ENCODE measurements at regions not wholly inside any gene's neighbourhood (a gene's known extent, or its start where the extent isn't known, plus 50 kb on each side); places are given as distances from the start of the nearest gene placed in this dataset.
"Not testable (repeated sequence)": the region's sequence is repeated elsewhere in the genome, so short reads cannot be mapped to it uniquely, and the experiment has no call there.

DNA sequence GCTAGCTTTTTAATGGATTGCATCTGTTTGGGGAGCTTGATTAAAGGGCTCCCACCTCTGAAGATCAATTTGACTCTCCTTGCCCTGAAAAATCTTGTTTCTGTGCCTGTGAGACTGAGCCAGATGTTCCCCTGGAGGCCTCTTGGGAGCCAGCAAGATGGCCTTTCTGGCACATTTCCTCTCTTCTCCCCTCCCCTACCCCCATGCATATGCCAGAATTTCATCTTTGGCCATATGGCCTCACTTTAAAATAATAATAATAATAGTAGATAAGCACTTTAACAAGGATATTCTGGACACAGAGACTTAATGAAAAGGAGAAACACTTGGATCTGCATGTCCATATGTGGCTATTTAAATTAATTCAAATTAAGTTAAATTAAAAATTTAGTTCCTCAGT is 144.1 kb upstream of the CES5A start:
- DNase-seq (ENCODE audit: low spot score): no peak

DNA sequence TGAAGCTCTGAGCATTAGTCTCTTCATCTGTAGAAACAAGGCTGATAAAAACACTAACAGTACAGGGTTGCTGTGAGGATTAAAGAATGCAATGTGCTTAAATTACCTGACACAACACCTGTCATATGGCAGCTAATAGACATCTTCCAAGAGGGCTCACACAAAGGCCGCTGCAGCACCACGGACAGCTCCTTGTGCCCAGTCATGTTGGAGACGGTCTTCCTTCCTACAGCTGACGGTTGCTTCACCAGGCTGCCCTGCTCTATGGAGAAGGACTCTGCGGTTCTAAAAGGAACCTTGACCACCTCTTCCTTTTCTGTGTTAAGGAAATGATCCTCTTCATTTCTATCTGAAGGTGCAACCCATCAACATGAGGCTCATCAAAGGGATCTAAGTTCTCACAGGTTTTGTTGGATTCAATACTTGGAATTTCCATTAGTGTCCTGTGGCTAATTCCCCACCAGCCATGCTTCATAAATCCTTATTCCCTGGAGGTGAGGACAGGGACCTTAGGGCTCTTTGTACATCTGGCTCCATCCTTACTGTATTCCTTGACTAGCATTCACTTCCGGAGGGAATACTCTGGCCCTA is 138.9 kb upstream of the CES5A start:
- DNase-seq (ENCODE audit: low spot score): peak; percentile 68

DNA sequence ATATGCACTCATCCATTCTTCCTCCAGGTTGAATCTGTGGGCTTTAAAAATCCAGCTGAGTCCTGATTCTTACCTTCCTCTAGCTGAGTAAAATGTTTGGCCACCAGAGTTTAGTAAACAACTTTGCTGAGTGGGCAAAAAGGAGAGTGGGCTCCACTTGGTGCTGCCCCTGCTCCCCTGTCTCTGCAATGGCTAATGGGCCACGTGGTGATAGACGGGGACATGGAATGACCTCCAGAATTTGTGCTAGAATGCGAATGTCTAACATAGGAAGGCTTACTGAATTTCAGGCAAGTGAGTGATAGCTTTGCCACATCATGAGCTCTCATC is 137.3 kb upstream of the CES5A start:
- DNase-seq (ENCODE audit: low spot score): no peak

DNA sequence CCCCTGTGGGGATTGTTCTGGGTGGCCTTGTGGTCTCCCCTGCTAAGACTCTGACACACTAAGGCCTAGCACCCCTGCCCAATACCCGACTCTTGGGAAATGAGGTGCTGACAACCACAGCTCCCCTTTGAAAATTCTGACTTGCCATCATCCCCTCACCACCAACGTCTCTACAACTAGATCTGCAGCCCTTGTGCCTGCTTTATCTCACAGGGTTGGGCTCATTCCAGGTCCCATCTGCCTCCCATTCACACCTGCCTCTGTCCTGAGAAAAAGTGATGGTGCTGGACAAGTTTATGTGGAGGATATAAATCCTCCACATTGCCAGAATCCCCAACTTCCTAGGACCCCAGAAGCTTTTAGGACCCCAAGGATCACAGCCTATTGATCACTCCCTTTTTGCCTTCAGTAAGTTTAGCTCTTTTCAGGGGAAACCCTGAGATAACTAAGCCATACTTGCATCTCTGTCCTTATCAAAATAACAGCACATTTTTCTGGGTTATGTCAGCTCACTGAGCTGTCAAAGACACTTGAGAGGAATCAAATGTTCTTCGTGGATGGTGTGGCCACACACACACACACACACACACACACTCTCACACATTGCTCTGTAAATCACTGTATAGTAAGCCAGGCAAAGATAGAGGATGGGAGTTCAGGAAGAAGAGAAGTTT is 136.8 kb upstream of the CES5A start:
- DNase-seq (ENCODE audit: low spot score): no peak

DNA sequence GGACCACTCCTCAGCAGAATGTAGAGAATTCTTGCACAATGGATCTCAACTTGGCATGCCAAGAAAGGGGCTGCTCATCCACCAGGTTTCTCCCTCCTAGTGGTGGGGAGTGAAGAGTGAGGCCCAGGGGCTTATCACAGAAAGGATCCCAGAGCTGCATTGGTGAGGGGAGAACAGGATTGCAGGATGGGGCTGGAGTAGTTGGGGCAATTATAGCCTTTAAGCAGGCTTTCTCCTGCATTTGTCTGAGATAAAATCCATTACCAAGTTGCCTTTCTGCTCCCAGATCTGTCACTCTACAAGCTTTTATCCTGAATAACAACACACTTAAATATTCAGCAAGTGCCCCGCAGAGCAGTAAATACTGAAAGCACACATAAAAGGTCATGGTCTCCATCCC is 130.8 kb upstream of the CES5A start:
- no peak for DNase-seq (ENCODE audit: low spot score)

DNA sequence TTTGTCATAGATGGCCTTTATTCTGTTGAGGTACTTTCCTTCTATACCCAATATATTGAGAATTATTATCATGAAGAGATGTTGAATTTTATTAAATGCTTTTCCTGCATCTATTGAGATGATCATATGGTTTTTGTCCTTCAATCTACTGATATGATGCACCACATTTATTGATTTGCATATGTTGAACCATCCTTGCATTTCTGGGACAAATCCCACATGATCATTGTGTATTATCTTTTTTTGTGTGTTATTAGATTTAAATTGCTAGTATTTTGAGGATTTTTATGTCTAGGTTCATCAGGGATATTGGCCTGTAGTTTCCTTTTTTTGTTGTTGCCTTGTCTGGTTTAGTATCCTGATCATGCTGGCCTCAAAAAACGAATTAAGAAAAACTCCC is 124.5 kb upstream of the CES5A start:
- no peak for DNase-seq (ENCODE audit: low spot score)

DNA sequence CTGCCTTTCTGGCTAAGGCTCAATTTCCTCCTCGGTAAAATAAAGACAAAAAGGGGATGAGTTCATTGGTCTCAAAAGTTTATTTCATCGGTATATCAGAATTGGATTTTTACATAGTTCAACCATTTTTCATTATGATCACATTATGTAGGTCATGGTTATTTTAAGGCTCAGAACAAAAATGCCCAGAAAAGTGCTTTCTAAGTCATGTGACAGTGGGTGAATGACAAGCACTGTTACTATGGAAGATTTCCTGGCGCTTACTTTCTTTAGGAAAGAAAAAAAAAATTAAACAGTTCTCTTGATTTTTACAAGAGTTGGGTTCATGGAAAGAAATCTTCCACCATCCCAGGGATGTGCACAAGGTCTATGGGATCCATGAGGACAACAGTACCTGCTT is 117.9 kb upstream of the CES5A start:
- no peak for DNase-seq (ENCODE audit: low spot score)

DNA sequence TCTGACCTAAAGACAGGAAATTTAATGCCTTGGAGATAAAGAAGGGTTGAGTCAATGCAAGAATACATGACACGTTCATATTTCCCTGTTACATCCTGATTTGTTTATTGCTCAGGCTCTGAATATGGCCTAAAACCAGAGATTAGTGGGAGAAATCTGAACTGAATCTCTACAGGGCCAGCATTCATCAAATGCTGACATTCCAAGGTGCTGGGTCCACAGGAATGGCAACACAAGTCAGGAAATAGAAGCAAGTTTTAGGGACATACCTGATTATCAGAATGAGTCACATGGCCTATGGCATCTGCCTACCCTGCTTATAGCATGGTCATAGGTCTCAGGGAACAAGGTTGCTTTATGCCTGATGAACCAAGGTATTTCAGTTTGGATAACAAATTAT is 117.4 kb upstream of the CES5A start:
- DNase-seq (ENCODE audit: low spot score): no peak

DNA sequence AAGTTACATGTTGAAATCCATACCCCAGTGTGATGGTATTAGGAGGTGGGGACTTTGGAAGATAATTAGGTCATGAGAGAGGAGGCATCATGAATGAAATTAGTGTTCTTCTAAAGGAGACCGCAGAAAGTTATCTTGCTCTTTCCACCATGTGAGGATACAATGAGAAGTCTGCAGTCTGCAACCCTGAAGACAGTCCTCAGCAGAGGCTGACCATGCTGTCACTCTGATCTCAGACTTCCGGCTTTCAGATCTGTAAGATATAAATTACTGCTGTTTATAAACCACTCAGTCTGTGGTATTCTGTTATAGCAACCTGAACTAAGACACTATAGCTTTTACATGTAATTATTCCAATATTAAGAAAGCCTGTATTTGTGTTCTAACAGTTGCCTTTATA is 116.7 kb upstream of the CES5A start:
- no peak for DNase-seq (ENCODE audit: low spot score)

DNA sequence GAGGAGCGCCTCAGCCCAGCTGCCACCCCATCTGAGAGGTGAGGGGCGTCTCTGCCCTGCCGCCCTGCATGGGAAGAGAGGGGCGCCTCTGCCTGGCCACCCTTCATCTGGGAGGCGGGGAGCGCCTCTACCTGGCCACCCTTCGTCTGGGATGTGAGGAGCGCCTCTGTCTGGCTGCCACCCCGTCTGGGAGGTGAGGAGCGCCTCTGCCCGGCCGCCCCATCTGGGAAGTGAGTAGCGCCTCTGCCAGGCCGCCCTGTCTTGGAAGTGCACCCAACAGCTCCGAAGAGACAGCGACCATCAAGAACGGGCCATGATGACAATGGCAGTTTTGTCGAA is 114.4 kb upstream of the CES5A start:
- DNase-seq (ENCODE audit: low spot score): no peak

DNA sequence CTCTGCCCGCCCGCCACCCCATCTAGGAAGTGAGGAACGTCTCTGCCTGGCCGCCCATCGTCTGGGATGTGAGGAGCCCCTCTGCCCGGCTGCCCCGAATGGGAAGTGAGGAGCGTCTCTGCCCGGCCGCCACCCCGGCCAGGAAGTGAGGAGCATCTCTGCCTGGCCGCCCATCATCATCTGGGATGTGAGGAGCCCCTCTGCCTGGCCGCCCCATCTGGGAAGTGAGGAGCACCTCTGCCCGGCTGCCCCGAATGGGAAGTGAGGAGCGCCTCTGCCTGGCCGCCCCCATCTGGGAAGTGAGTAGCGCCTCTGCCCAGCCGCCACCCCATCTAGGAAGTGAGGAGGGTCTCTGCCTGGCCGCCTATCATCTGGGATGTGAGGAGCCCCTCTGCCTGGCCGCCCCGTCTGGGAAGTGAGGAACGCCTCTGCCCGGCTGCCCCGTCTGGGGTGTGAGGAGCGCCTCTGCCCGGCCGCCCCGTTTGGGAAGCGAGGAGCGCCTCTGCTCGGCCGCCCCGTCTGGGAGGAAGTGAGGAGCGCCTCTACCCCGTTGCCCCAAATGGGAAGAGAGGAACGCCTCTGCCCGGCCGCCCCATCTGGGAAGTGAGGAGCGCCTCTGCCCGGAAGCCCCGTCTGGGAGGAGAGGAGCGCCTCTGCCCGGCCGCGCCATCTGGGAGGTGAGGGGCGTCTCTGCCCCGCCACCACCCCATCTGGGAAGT is 113.8 kb upstream of the CES5A start:
- DNase-seq (ENCODE audit: low spot score): not testable (repeated sequence)

DNA sequence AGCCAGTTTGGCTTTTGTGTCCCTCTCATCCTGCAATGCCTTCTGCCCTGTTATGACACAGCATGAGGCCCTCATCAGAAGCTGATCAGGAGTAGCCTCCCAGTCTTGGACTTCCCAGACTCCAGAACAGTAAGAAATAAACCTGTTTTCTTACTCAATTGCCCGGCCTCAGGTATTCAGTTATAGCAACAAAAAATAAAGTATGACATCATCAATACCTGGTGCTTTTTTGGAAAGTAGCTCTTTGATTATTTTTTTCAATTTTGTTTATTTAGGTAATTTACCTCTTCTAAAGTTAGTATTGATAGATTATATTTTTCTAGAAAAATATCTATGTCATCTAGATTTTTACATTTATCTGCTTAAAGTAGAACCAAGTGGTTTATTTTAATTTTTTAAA is 112.8 kb upstream of the CES5A start:
- DNase-seq (ENCODE audit: low spot score): no peak

DNA sequence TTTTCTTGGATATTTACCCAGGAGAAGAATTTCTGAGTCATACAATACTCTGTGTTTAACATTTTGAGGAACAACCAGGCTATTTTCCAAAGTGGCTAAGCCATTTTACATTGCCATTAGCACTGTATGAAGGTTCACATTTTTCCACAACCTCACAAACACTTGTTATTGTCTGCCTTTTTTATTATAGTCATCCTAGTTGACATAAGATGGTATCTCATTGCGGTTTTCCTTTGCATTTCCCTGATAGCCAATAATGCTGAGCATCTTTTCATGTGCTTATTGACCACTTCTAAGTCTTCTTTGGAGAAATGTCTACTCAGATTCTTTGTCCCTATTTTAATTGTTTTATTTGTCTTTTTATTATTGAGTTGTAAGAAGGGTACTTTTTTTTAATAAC is 107.4 kb upstream of the CES5A start:
- DNase-seq (ENCODE audit: low spot score): no peak

DNA sequence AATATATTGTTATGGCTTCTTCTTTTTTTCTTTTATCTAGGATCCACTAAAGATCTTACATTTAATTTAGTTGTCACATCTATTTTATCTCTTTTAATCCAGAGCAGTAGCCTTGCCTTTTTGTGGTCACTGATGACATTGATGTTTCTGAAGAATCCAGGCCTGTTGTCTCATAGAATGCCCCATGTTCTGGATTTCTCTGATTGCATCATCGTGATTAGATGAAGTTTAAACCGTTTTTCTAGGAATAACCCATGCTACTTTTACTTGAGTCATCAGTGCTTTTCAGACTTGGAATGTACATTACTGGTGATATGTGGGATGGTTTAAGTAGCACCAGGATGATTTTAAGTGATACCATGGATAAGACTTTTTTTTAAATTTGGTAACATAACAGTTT is 106.4 kb upstream of the CES5A start:
- no peak for DNase-seq (ENCODE audit: low spot score)

DNA sequence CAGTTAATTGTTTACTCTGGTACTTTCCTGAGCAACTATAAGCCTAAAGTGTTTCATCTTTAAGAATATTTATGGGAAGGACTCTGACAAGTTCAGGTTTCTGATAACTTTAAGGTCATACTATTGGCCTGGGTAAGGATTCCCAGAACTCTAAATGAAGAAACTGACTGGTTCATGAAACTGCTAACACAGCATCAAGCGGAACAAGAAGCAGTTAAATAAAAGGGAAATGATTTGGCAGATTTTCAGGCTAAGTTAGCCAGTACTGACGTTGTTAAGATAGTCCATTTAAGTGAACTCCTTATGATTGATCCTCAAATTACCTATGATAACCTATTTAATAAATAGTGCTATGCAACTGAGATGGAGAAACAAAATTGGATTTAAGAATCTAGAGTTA is 101.6 kb upstream of the CES5A start:
- DNase-seq (ENCODE audit: low spot score): no peak

DNA sequence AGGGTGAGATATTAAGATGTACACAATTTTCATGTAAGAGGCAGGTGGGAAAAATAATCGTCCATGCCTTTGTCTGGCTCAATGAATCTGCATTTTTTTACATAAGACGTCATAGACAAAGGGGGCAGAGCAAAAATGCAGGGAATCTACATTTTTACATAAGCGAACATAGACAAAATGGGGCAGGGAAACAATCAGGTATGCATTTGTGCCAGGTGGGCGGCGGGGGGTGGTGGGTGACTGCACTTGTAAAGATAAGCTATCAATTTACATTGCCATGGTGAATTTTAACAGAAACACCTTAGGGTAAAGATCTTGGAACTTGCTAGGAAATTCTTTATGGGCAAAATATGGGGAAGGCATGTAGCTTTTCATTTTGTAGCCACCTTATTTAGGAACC is 96.3 kb upstream of the CES5A start:
- DNase-seq (ENCODE audit: low spot score): no peak

DNA sequence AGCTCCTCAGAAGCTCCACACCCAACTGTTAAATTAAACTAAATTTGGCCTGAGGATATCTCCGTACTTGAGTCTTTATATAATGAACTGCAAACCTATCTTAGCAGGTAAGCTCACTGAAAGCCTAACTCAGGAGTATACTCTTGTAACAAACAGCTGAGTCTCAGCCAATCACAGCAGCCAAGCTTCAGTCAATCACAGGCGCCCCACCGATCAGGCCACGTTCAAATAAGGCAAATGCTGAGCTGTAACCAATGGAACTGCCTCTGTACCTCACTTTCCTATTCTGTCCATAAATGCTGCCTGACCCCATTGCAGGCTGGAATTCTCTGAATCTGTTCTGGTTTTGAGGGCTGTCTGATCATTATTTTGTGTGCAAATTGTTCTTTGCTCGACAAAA is 93.0 kb upstream of the CES5A start:
- no peak for DNase-seq (ENCODE audit: low spot score)

DNA sequence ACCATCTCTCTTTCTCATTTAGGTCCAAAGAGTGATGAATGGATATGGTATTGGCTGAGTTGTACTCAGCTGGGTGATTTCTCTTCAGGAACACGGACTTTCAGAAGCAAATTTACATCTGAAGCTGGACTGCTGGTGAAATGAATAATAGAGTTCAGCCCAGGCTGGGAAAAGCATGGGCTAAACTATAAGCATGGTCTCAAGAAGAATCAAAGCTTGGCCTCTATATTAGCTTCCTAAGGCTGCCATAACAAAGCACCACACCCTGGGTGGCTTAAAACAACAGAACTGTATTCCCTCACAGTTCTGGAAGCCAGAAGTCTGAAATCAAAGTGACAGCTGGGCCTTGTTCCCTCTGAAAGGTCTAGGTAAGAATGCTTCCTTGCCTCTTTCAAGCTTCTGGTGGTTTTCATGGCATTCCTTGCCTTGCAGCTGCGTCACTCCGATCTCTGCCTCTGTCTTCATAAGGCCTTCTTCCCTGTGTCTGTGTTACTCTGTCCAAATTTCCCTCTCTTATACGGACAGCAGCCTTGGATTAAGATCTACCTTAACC is 89.8 kb upstream of the CES5A start:
- no peak for DNase-seq (ENCODE audit: low spot score)

DNA sequence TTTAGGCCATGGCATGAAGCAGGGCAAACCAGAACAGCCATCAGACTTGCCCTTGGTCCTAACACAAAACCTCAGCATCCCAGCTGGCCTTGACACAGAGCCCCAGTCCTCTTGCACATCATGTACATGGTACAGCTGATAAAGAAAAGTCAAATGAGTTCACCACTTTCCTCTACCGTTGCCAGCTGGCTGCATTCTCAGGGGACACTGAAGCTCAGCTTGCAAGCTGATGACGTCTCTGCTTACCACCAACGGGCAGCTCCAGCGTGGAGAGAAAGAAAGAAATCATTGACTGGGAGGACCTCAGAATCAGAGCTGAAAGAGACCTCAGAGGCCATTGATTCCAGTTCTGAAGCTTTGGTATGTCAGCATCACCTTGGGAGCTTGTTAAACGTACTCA is 80.7 kb upstream of the CES5A start:
- no peak for DNase-seq (ENCODE audit: low spot score)

DNA sequence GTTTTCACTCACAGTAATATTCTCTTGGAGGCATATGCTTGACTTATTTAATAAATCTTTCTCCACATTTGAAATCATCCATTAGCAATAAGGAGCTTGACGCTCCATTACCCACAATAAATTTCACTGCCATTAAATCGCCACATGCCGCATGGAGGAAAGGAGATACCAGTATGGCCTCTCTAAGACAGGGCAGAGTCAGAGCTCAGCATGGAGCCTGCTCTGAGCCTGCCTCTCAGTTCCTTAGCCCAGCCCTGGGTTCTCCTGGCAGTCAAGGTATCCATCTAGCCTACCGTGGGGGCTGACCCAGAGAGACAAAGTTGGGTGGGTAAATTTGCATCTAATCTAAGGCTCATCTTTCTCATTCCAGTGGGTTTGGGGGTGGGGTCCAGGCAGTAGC is 80.3 kb upstream of the CES5A start:
- no peak for DNase-seq (ENCODE audit: low spot score)

DNA sequence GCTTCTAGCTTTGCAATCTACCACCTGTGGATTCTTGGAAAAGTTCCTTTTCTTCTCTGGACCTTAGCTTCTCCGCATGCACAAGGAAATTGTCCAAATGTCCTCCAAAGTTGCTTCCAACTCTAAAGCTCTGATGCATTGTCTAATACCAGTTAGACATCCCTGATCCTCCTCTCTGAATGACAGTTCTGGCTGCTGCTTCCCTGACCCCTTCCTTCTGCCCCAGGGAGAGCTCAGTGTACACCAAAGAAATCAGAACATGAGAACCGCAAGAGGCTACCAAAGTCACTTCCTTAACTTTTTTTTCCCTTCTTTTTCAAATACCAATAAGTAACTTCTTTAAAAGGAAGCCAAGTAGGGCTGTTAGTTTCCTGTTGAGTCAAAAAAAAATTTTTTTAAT is 79.7 kb upstream of the CES5A start:
- DNase-seq (ENCODE audit: low spot score): no peak

DNA sequence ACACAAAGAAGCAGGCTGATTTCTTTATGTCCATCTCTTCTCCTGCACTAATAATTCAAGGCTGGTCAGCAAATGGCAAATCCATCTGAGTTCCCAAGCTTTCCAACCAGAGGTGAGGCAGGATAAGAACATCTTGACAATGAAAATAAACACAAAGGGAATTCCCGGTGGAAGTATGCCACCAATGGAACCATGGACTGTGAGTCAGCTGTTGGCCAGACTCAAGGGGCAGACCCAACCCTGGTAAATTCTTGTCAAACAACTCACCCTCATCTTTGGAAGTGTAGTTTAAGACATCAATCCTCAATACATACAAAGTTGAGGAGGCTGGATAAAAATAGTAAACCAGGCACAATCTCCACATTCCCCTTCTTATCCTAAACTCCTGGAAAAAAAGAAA is 74.3 kb upstream of the CES5A start:
- no peak for DNase-seq (ENCODE audit: low spot score)

DNA sequence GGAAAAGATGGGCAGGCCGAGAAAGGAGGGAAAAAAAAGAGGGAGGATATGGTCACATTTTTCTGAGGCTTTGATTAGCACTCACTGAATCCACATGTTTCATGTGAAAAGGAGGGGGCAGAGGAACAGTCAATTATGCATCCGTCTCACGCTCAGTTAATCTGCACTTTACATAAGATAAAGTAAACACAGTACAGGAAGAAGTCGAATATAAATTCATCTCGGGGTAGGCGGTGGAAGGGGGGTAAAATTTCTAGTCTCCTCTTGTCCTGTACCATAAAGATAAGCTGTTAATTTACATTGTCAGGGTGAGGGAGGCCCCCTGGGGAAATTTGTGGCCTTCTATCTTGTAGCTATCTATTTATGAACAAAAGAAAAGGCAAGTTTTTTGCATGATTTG is 73.1 kb upstream of the CES5A start:
- DNase-seq (ENCODE audit: low spot score): no peak

All from HT-29 (cell line).